Medulla oblongata (tissue), 1 donor: ENCODE measurements at regions not wholly inside any gene's neighbourhood (a gene's known extent, or its start where the extent isn't known, plus 50 kb on each side); places are given as distances from the start of the nearest gene placed in this dataset.
"Not testable (repeated sequence)": the region's sequence is repeated elsewhere in the genome, so short reads cannot be mapped to it uniquely, and the experiment has no call there.

Experiments
- DNase-seq: peaks from one replicate; pipeline ENCODE4 v3.0.0-alpha.2; 2015; ENCODE audit errors: extremely low spot score

DNA sequence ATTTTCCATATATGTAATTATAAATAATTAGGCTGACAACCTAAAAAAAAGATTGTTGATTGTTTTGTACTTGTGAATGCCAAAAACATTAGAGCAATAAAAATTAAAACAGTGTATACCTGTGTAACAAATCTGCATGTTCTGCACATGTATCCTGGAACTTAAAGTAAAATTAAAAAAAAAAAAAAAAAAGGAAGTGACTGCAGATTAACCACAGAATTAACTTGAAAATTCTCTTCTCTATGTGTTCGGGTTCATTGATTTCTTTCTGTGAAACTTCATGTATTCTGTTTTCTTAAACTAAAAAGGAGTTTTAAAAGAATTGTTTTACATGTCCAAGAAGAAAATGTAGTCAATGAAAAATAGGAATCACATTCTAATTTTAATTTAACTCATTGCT is 95.7 kb downstream of the FASLG start:
- DNase-seq: no peak

DNA sequence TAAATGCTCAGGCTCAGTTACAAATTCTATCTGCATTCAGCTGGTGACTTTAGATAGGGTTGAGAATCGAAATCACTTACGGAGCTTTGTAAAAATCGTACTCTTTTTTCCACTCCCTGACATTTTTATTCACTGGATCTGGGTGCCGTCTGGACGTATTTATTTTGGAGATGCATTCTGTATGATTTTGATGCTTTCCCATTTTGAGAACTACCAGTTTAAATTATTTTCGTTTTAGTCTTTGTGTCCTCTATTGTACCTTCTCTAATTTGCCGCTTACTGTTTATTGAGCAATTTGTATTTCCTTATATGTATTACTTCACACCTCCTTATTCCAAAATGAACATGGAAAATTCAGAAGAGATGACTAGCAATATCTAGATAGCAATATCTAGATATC is 96.2 kb downstream of the FASLG start:
- DNase-seq: no peak

- DNase-seq: no peak
Observed at GRCh38 chr1:172756024-172756423, 97.1 kb downstream of the FASLG start.

DNA sequence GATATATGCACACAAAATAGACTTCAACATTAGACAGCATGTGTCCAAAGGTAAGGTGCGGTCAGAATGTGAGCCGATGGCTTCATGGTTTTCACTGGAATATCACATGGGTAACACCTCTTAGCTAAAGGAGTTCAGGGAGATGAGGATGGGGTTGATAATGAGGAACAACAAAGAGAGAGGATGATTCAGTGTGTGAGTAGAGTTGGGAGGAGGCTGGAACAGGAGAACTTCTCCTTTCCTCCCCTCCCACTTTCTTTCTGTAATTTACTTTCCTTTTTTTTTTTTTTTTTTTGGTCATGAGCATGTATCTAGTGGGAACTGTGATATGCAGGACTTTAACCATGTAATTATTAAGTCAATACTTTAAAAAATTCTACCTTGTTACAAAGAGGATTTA is 99.4 kb downstream of the FASLG start:
- DNase-seq: no peak

GRCh38 chr1:172760121-172760520 is 101.2 kb downstream of the FASLG start:
- no peak for DNase-seq

- DNase-seq: no peak
Observed at GRCh38 chr1:172761581-172762486, 102.9 kb downstream of the FASLG start.

GRCh38 chr1:172763057-172763456 is 104.2 kb downstream of the FASLG start:
- no peak for DNase-seq

- DNase-seq: no peak
Observed at GRCh38 chr1:172764378-172764777, 105.5 kb downstream of the FASLG start.

DNA sequence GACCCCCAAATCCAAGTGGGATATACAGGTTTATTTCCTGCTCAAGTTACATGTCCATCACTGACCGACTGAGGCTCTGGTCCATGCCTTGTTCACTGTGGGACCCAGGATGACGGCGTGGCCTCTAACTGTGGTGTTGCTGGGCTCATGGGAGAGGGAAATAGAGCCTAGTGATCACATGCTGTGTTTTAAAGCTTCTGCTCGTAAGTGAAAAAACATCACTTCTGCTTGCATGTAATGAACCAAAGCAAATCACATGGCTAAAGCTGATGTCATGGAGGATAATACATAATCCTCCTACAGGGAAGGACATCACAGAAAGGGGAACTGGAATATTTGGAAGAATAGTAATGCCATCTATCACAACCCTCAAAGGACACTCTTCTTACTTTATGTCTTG is 107.6 kb downstream of the FASLG start:
- DNase-seq: peak; percentile 57

DNA sequence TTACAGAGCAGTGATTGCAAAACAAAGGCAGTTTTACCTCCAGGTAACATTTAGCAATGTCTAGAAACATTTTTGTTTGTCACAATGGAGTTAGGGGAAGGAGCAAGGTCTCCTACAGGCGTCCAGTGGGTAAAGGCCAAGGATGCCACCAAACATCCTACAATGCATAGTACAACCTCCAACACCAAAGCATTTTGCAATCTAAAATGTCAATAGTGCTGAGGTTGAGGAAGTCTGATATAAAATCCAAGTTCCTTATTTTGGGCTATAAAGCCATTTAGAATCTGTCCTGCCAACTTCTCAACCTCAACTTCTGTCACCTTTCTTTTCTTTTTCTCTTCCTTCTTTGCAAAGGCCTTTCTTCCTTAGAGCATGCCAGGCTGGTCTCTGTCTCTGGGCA is 111.2 kb downstream of the FASLG start:
- DNase-seq: peak; percentile 19

DNA sequence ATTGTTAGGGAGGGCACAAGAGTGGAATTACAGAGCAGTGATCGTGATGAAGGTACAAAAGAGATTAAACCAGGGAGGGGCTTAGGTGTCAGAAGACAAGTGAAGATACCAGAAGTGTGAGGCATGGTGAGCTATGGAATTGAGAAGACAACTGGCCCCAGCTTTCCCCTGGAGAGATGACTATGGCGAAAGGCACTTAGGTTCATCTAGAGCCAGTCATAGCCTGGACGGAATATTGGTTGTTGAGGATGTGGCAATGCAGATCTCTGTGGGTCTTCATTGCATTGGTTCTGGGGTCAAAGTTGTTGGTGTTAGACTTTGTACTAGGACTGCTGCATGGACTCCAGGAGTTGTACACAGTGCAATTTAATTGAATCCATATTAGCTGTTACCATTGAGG is 115.7 kb downstream of the FASLG start:
- DNase-seq: no peak

DNA sequence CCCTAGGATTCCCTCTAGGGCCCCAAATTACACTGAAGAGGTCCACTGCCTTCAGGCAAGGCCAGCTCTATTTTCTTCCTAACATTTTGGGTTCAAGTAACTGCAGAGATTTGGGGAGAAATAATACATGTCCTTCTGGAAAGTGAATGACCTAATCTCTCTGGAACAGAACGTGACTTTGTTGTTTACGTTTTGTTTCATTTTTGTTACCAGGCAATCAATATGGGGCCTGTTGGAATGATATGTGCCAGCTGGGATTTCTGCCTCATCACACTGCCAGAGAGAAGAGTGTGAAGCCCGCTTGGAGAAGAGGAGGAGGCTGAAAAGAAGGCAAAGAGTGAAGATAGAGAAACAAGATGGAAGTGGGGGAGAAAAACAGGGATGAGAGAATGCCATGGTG is 116.7 kb downstream of the FASLG start:
- DNase-seq: no peak

DNA sequence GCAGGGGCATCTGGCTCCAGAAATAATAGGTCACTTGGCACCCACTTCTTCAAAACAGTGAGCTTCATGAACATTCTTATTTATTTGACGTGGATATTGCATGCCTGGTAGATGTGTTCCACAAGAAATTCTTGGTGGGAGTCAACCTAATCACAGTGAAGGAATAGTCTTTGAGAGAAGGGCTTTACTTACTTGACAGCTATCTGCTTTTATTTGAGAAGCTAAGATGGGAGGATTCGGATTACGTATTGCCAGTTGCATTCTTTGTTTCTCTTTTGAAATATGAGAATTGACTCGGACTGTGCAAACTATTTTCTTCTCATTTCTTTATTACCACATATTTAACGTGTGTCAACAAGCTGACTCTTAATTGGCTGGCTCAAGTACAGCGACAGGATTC is 117.2 kb downstream of the FASLG start:
- no peak for DNase-seq

- DNase-seq: no peak
Observed at GRCh38 chr1:172777767-172778166, 118.9 kb downstream of the FASLG start.

DNA sequence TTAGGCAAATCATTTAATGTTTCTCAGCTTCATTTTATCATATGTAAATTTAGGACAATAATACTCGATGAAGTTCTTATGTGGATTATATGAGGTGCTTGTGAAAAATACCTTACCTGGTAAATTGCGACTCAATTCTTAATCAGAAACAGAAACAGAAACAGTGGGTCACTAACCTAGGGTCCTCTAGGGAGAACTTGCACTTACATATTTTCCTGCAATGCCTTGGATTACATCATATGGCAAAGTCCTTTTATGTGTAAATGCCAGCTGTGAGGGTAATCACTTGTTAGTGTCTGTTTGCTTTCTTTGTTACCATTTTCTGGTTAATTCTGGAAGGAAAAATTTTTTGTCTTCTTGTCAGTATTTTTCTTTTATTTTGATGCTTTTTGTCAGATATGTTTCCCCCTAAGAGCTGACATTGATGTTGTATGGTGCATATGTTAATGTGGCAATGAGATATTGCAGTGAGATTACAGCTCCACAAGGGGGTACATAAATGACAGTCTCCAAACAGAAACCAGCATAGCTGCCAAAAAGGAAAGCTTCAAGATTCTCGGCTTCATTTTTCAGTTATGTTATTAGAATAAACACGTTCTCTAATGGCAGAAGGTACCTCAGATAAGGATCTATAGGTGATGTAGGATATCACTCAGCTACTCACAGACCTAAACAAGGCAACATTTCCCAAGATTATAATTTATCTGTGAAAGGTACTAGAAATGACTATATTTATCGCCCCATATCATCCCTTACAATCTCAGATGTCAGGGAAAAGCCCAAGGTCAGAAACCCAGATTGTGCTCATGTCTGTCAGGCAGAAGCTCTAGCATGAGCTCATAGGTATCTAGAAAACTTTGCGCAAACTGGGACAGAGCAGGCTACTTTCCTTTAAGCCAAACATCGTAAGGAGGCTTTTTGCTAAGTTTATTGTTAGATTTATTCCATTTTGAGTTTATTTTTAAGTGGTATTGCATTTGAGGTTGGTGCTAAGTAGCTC is 119.9 kb downstream of the FASLG start:
- no peak for DNase-seq

- no peak for DNase-seq
Observed at GRCh38 chr1:172779491-172779890, 120.6 kb downstream of the FASLG start.

- no peak for DNase-seq
Observed at GRCh38 chr1:172781513-172782140, 122.7 kb downstream of the FASLG start.

- DNase-seq: no peak
Observed at GRCh38 chr1:172789840-172790239, 130.9 kb downstream of the FASLG start.

DNA sequence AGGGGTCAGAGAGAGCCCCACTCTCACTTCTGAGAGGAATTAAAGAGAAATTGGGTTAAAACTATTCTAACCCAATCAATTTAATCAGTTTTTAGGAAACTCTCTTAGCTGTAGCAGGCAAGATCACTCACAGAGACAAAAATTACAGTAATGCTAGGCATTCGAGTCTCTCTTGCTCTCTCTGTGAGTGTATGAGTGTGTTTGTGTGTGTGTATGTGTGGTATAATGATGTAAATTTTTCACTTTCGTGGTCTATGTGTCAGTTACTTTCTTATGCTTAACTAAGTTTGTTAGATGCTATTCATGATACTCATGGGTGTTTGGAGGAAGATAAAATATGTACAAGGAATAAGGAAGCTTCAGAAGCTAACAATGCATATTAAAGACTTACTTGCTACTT is 131.3 kb downstream of the FASLG start:
- DNase-seq: no peak

DNA sequence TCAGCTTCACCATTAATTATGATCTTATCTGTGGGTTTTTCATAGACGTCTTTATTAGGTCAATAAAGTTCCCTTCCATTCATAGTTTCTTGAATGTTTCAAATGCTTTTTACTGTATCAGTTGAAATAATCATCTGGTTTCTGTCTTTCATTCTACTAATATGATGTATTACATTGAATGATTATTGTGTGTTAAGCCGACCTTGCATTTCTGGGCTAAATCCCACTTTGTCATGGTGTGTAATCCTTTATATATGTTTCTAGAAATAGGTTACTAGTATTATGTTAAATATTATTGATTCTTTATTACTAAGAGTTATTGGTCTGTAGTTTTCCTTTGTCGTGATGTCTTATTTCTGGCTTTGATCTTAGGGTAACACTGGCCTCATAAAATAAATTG is 134.9 kb downstream of the FASLG start:
- DNase-seq: no peak

- no peak for DNase-seq
Observed at GRCh38 chr1:172795741-172796140, 136.8 kb downstream of the FASLG start.

DNA sequence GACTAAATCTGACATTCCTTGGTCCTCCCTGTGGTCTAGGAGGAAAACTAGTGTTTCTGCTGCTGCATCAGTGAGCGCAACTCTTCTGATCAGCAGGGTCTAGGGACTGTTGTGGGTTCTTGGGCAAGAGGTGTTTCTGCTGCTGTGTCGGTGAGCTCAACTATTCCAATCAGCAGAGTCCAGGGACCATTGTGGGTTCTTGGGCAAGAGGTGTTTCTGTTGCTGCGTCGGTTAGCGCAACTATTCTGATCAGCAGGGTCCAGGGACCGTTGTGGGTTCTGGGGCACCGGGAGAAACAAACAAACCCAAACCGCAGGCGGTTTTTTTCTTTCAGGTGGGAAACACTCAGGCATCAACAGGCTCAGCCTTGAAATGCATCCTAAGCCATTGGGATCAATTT is 140.9 kb downstream of the FASLG start:
- not testable (repeated sequence) for DNase-seq
